DOHH2 (cell line): ENCODE measurements at regions not wholly inside any gene's neighbourhood (a gene's known extent, or its start where the extent isn't known, plus 50 kb on each side); places are given as distances from the start of the nearest gene placed in this dataset.

Experiments
- EZH2phosphoT487 ChIP-seq: fragments of 200-600 bp; sonication (generic); IDR thresholded peaks from 2 replicates; pipeline ENCODE4 v1.6.1; 2017; ENCODE audit warnings: borderline replicate concordance, mild to moderate bottlenecking, antibody characterized with exemption, low read length, moderate library complexity, mixed read lengths
- TF ChIP-seq, protein P1 (sequence below): fragments of 200-600 bp; sonication (generic); IDR thresholded peaks from one replicate; pipeline ENCODE4 v1.5.1; 2014; ENCODE audit warnings: antibody characterized with exemption, mild to moderate bottlenecking, low read depth, low read length; ENCODE audit not compliant: poor library complexity, severe bottlenecking

DNA sequence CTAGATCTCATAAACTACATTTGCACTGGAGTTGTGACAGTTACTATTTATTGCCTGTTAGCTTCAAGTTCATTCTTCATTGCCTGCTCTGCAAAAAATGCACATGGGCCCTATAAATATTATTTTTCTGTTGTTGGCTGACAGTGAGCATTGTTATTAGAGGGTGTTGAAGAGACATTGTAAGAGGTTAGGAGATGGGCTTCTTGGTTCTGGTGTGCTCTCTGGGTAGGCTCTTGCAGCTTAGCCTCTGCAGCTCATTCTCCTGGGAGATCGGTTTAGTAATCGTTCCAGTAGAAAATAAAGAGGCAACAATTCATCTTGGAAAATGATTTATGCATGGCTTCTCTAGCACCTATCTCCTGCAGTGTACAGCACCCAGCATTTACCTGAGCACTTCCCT is 113.8 kb upstream of the SCN7A start:
- TF ChIP-seq, protein P1, sequence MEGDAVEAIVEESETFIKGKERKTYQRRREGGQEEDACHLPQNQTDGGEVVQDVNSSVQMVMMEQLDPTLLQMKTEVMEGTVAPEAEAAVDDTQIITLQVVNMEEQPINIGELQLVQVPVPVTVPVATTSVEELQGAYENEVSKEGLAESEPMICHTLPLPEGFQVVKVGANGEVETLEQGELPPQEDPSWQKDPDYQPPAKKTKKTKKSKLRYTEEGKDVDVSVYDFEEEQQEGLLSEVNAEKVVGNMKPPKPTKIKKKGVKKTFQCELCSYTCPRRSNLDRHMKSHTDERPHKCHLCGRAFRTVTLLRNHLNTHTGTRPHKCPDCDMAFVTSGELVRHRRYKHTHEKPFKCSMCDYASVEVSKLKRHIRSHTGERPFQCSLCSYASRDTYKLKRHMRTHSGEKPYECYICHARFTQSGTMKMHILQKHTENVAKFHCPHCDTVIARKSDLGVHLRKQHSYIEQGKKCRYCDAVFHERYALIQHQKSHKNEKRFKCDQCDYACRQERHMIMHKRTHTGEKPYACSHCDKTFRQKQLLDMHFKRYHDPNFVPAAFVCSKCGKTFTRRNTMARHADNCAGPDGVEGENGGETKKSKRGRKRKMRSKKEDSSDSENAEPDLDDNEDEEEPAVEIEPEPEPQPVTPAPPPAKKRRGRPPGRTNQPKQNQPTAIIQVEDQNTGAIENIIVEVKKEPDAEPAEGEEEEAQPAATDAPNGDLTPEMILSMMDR: no peak
- TF ChIP-seq EZH2phosphoT487: no peak
